ENCODE measurements at regions not wholly inside any gene's neighbourhood (a gene's known extent, or its start where the extent isn't known, plus 50 kb on each side); places are given as distances from the start of the nearest gene placed in this dataset.

DNA sequence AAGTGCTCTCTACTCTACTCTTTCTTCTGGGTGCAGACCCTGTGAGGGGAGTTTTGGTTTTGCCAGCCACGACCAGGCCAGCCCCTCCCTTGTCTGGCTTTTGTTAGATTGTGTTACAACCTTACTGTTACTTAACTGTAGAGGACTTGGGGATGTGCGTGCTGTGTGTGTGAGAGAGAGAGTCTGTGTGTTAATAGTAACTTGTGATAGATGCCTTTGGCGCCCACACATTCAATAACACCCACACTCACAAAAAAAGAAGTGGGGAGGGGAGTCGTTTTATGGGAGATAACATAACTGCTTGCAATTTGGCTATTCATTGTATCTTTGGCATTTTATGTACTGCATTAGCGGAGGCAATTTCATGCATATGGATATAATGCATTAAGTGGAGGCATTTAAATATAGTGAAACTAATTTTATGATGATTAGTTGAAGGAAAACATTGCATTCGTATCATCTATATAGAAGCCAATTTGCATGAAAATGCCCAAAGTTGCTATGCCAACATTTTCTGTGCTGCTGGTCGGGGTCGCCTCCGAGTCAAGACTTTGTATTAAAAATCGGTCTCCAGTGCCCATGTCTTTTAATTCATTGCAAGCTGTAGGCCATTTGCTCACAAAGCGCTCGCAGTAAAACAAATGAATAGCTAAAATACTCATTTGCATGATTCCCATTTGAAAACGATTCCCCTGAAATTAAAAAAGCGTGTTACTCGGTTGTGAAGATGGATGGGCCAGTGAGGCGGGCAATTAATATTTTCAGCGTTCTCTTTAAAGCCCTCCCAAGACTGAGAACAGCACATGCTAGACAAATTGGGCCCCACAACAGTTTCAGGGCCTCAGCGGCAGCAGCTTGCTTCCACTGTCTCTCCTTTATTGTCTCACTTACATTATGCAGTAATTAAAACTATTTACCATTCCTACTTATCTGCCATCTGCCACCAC lies 158.5 kb upstream of the SMAD3 start:
- no peak for DNase-seq

DNA sequence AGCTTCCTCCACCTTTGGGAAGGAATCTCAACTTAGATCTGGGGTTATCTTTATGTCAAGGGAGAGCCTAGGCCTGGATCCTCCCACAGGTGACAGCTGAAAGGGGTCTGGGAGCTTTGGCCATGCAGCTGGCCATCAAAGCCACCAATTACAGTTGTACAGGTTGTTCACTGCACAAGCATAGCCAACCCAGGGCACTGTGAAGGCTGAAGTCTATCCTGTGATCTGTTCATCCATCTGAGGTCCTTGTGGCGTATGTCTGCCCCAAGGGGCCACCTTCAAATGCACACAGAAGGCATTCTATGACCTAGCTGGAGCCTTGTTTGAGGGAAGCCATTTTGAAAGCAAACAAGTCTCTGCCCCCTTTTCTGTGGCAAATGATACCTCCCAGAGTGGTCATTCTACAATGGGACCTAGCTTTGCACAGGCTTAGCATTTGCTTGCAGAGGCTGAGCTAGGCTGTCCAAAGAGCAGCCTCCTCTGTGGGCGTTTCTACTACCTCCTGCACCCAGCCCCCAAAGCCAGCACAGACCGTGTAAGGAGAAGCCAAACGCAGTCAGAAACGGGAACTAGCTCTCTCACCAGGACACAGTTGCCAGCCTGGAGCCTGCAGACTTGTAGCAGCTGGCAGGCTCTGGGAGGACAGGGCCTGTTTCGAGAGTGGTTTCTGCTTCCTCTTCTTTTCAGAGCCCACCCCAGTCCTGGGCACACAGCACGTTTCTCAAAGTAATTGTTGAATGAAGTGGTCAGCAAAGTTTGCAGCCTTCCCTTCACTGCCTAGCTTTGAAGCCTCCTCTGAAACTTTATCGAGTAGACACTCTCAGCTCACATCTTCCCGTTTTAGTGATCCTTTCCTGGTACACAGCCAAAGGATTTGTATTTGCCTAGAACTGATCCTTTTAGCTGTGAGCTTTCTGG lies 157.3 kb upstream of the SMAD3 start:
- DNase-seq = no peak

DNA sequence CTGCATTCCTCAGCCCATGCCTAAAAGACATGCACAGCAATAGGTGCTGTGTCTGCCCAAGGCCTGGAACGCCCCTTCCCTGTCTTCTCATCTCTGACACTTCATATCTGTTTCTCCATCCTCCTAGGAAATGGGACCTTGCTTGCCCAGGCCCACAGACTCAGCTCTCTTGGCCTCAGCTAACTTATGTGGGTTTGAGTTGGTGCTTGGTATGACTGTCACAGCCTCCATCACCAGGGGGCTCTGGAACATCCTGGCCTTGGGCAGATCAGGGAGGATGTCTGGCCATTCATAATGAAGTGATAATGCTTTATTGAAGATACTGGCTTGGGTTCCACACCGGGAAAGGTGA lies 156.7 kb upstream of the SMAD3 start:
- DNase-seq = no peak

- no peak for DNase-seq
These were observed 156.0 kb upstream of the SMAD3 start for GRCh38 chr15:66909381-66909890.

DNA sequence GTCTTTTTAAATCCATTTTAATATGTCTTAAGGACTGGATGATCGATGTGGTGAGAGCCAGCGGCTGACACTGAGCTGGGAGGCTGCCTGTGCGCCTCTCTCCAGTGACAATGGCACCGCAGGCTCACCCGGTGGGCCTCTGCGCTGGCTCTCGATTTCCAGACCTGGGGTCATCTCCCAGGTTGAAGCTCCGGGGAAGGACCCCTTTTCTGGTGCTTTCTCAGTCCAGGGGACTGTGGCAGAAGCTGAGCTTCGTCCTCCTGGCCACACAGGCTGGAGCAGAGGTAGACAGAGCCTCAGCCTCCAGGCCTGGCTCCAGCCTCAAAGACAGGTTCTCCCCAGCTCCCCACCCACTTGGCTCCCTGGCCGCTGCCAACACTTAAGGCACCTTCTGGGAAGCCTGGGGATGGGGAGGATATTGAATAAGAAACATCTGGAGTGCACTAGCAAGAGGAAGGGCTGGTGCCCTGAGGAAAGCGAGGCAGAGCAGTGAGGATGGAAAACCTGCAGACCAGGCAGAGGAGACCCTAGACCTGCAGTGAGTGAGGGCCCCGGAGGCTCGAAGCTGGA lies 154.2 kb upstream of the SMAD3 start:
- DNase-seq = no peak

DNA sequence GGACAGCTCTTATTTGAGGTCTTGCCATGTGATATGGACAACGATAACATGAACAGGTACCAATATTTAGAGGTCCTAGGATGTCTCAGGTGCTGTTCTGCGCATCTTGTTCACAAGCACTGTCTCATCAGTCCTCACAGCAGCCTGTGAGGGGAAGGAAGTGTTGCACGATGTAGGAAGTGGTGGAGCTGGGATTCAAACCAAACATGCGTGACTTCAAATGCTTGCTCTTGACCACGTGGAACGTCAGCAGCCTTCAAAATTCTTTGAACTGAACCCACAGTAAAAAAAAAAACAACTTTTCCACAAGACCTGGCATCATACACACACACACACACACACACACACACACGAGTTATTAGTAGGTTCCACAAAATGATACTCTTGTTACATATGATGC lies 153.4 kb upstream of the SMAD3 start:
- DNase-seq = no peak

DNA sequence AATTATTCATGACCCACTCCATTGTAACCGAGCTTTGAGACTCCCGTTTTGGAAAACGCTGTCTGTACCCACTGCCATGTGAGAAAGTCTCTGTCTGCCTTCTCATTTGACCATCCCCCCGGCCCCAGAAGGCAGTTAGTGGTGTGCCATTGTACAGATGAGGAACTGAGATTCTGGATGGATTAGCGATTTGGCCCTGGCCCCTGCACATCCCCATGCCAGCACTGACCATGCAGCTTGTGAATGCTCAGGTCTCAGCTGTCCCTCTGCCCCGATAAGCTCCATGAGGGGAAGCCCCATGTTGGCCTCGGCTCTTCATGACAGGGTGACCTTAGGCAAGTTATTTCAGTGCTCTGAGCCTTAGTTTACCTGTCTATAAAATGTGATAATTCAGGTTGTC lies 153.0 kb upstream of the SMAD3 start:
- DNase-seq = no peak

- DNase-seq = no peak
These were observed 147.4 kb upstream of the SMAD3 start for GRCh38 chr15:66917904-66918448.

DNA sequence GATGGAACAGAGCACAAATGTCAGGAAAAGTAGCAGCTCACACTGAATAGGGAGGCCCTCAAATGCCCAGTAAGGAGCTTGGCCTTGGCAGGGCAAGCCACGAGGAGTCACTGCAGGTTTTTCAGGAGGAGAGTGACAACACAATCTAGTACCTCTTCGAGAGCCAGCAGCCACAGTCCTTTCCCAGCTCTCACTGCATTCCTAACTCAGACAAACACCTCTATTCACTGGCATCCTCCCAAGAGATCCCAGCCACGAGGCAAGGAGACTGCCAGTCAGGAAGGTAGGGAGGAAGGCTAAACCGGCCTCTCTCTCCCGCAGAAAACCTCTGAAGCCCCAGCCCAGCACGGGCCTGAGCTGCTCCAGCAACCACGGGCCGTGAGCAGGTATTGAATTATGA lies 146.0 kb upstream of the SMAD3 start:
- no peak for DNase-seq

- DNase-seq = no peak
These were observed 144.0 kb upstream of the SMAD3 start for GRCh38 chr15:66921319-66921915.

DNA sequence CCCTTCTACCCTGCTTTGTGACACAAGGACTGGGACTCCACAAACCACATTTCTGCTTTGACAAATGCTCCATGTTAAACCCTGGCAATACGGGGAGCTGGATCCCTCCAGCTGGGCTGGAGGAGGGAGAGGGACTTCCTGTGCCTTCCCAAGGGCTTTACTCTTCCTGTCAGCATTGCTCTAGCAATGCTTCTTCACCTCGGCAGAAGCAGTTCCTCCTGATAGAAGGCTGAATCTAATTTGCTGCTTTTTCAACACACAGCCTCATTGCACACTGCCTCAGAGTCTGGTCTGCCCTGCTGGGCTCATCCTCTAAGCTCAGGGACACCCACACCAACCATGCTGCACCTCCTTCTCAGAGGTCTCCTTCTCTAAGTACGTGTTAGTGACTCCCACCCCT lies 142.8 kb upstream of the SMAD3 start:
- DNase-seq = no peak

GRCh38 chr15:66923438-66923881 lies 141.9 kb upstream of the SMAD3 start:
- no peak for DNase-seq

GRCh38 chr15:66924889-66925288 lies 140.5 kb upstream of the SMAD3 start:
- no peak for DNase-seq

DNA sequence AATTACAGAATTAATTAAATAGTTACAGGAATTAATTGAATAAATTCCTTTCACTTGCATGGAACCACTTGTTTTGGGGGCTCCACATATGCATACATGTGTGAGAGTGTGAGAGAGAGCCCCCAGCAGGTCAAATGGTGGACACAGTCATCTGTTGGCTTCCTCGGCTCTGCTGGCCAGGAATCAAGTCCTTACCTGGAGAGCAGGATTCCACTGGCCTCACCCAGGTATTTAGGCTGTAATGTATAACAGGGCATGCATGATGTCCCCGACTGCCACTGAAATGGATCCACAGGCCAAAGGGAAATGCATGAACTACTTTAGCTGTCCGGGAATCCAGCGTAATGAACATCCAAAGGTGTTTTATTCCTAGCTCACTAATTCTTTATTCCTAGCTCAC lies 139.7 kb upstream of the SMAD3 start:
- DNase-seq = no peak

GRCh38 chr15:66927201-66928077 lies 138.0 kb upstream of the SMAD3 start:
- DNase-seq = no peak

DNA sequence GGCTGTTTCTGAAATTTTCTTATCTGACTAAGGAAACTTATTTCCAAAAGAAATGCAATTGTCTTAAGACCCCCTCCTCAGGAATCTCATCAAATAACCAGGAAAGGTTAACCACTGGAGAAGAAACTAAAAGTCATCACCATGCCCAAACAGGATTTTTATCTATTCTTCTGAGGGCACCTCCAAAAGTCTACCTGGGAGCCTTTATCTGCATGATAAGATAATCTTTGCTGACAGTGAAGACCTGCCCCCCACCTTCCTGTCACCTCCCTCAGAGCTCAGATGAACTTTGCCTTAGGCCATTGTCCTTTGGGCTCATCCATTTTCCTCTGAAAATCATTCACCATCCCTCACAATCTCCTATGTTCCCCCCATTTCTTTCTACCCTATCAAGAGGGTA lies 137.3 kb upstream of the SMAD3 start:
- DNase-seq = no peak

GRCh38 chr15:66928784-66929183 lies 136.6 kb upstream of the SMAD3 start:
- DNase-seq = no peak

DNA sequence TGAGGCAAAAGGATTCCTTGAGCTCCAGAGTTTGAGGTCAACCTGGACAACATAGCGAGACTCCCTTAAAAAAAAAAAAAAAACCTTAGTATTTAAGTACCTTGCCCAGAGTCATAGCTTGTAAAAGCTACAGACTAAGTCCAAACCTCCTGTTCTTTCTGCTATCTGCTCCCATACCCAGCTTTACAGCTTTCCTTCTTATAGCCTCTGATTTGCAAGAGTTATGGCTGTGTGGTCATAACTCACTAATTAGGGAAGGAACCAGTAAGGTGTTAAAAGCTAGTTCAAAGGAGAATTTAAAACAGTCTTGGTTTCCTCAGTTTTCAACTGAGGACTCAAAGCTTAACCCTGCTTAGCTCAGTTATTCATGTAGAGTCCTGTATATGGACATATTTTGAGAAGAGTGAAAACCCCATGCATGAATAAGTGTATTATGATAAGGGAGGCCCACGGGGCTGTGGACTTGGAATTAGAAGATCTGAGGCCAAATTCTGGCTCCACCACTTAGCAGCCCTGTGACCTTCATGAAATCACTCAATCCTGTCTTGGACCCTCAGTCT lies 135.5 kb upstream of the SMAD3 start:
- DNase-seq = no peak

DNA sequence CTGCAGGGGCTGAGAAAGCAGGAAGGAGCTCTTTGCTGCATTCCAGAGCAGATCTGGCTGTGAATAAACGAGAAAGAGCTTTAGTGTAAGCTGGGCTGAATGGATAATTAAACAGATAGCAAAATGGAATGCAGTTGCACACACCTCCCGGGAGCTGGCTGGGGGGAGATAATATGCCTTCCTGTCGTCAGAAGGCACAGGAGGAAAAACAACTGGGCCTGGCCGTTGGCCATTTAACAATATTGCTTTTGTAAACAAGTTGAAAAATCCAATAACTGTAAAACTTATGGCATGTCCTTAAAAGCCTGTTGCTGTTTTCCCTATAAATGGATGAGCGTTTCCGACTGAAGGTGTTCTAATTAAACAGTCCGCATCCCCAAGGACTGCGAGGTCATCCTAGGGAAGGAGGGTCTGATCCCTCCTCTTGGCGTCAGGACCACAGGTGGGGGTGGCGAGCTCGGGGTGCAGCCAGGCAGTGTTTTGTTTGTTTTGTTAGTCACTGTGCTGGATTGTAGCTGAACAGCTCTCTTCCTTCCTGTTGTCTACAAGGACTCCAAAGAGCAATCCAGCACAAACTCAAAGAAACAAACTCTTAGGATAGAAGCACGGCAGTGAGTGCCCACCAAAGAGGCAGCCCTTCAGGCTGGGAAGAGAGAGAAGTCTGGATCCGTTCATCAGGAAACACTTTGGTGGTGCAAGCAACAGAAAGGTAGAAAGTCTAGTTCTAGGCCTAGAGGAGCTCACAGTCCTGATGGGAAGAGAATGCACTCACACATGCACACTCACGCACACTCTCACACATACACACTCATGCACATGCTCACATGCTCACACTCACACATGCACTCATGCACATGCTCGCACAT lies 133.4 kb upstream of the SMAD3 start:
- no peak for DNase-seq

DNA sequence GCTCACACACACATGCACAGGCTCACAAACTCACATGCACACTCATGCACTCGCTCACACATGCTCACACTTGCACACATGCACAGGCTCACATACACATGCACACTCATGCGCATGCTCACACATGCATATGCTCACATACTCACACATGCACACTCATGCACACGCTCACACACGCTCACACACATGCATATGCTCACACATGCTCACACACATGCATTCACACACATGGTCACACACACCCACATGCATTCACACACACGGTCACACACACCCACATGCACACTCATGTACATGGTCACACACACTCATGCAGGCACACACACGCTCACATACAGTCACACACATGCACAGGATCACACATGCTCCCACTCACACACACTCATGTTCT lies 132.8 kb upstream of the SMAD3 start:
- DNase-seq = no peak

All from DMS79 (cell line).